HL-60 (cell line): ENCODE measurements at regions not wholly inside any gene's neighbourhood (a gene's known extent, or its start where the extent isn't known, plus 50 kb on each side); places are given as distances from the start of the nearest gene placed in this dataset.

Experiments used
- DNase-seq, 2 experiments: peaks; one replicate each; pipeline ENCODE4 v3.0.0-alpha.2; 2010 to 2020; ENCODE audit warnings: low read depth in 1 of 2, low spot score in 1 of 2
- H3K27ac ChIP-seq: fragments of 250-450 bp; sonication (Bioruptor Pico); replicated peaks from 2 replicates; pipeline ENCODE4 v1.5.1; 2020; ENCODE audit warnings: mild to moderate bottlenecking, moderate library complexity
- H3K27me3 ChIP-seq: fragments of 250-450 bp; sonication (Bioruptor Pico); 2 replicates; pipeline ENCODE4 v1.5.1; 2021; ENCODE audit warnings: mild to moderate bottlenecking, moderate library complexity; ENCODE audit not compliant: insufficient read depth, poor library complexity, severe bottlenecking
- H3K4me3 ChIP-seq: replicated peaks from 2 replicates; pipeline ENCODE4 v1.5.1; 2011; ENCODE audit warnings: mild to moderate bottlenecking, control low read depth, low read length; ENCODE audit not compliant: insufficient read depth
- GABPA ChIP-seq: IDR thresholded peaks from 2 replicates; pipeline ENCODE4 v1.6.1; 2012; ENCODE audit warnings: low read depth
- POLR2AphosphoS5 ChIP-seq: IDR thresholded peaks from 2 replicates; pipeline ENCODE4 v1.6.1; 2012; ENCODE audit warnings: low read depth
- SPI1 ChIP-seq: IDR thresholded peaks from 2 replicates; pipeline ENCODE4 v1.6.1; 2012; ENCODE audit warnings: low read depth, mild to moderate bottlenecking, borderline replicate concordance
- TF ChIP-seq, protein P1 (sequence below): IDR thresholded peaks from 2 replicates; pipeline ENCODE4 v1.6.1; 2012; ENCODE audit warnings: low read depth; ENCODE audit not compliant: insufficient replicate concordance
- TF ChIP-seq, protein P2 (sequence below): IDR thresholded peaks from one replicate; pipeline ENCODE4 v1.5.1; 2011; ENCODE audit warnings: low read length, control low read depth, inconsistent platforms; ENCODE audit not compliant: insufficient read depth

DNA sequence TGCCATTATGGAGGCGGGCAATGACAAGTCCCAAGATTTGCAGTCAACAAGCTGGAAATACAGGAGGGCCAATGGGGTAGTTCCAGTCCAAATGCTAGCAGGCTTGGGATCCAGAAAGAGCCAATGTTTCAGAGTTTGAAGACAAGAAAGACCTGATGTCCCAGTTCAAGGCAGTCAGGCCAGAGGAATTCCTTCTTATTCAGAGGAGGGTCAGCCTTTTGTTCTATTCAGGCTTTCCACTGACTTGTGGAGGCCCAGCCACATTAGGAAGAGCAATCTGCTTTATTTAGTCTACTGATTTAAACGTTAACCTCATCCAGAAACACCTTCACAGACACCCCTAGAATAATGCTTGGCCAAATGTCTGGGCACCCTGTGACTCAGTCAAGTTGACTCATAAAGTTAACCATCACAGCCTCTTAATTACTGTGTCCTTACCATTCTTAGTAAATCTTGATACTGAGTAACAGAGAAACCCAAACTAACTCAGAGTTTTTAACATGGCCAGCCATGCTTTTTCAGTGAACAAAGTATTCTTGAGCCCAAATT lies 50.9 kb upstream of the NPHP3 start:
- Histone ChIP-seq H3K27ac (no peak overlapping the region), H3K4me3 (no peak overlapping the region)
- no peak for DNase-seq

DNA sequence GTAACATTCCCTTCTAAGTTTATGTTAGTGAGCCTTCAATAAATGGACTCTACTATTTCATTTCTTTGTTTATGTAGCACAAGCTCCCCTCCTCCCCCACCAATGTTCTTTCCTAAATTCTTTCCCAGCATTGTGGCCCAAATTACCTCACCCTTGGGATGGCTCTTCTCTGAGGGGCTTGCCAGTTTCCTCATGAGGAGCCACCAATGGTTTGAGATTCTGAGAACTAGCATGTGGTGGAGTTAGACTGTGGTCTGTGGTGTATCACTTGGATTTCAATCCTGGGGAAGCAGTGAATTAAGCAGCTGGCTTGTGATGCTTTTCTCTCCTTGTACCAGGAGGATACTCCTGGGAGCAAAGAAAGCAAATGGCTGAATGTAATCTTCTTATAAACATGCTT lies 50.0 kb upstream of the NPHP3 start:
- TF ChIP-seq SPI1 (no peak), POLR2AphosphoS5 (no peak), GABPA (no peak)
- TF ChIP-seq, protein P1, sequence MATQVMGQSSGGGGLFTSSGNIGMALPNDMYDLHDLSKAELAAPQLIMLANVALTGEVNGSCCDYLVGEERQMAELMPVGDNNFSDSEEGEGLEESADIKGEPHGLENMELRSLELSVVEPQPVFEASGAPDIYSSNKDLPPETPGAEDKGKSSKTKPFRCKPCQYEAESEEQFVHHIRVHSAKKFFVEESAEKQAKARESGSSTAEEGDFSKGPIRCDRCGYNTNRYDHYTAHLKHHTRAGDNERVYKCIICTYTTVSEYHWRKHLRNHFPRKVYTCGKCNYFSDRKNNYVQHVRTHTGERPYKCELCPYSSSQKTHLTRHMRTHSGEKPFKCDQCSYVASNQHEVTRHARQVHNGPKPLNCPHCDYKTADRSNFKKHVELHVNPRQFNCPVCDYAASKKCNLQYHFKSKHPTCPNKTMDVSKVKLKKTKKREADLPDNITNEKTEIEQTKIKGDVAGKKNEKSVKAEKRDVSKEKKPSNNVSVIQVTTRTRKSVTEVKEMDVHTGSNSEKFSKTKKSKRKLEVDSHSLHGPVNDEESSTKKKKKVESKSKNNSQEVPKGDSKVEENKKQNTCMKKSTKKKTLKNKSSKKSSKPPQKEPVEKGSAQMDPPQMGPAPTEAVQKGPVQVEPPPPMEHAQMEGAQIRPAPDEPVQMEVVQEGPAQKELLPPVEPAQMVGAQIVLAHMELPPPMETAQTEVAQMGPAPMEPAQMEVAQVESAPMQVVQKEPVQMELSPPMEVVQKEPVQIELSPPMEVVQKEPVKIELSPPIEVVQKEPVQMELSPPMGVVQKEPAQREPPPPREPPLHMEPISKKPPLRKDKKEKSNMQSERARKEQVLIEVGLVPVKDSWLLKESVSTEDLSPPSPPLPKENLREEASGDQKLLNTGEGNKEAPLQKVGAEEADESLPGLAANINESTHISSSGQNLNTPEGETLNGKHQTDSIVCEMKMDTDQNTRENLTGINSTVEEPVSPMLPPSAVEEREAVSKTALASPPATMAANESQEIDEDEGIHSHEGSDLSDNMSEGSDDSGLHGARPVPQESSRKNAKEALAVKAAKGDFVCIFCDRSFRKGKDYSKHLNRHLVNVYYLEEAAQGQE = no peak
- TF ChIP-seq, protein P2, sequence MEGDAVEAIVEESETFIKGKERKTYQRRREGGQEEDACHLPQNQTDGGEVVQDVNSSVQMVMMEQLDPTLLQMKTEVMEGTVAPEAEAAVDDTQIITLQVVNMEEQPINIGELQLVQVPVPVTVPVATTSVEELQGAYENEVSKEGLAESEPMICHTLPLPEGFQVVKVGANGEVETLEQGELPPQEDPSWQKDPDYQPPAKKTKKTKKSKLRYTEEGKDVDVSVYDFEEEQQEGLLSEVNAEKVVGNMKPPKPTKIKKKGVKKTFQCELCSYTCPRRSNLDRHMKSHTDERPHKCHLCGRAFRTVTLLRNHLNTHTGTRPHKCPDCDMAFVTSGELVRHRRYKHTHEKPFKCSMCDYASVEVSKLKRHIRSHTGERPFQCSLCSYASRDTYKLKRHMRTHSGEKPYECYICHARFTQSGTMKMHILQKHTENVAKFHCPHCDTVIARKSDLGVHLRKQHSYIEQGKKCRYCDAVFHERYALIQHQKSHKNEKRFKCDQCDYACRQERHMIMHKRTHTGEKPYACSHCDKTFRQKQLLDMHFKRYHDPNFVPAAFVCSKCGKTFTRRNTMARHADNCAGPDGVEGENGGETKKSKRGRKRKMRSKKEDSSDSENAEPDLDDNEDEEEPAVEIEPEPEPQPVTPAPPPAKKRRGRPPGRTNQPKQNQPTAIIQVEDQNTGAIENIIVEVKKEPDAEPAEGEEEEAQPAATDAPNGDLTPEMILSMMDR = no peak
- H3K27ac ChIP-seq = no peak overlapping the region
- H3K4me3 ChIP-seq = no peak overlapping the region
- H3K27me3 ChIP-seq = peaks cover 3% of the 10 kb centered on the region
- no peak for DNase-seq

More for the DNA sequence above, 50.9 kb upstream of the NPHP3 start:
- H3K27me3 ChIP-seq = peaks cover 3% of the 10 kb centered on the region
- no peak for TF ChIP-seq GABPA
- TF ChIP-seq SPI1 = no peak
- no peak for TF ChIP-seq POLR2AphosphoS5
- TF ChIP-seq, protein P1 = no peak
- TF ChIP-seq, protein P2 = no peak
